SK-N-SH treated with all-trans-retinoic acid at 6 μM for 48 hours (cell line): ENCODE measurements at regions not wholly inside any gene's neighbourhood (a gene's known extent, or its start where the extent isn't known, plus 50 kb on each side); places are given as distances from the start of the nearest gene placed in this dataset.
"Not testable (repeated sequence)": the region's sequence is repeated elsewhere in the genome, so short reads cannot be mapped to it uniquely, and the experiment has no call there.

Source experiments
- ATAC-seq: fragments of 200-7000 bp; cut with Tn5 transposase; 3 replicates; pipeline ENCODE4 v1.9.1; 2020; ENCODE audit warnings: mild to moderate bottlenecking, moderate library complexity
- ARNTL ChIP-seq: fragments of 450-650 bp; formaldehyde crosslinking; IDR thresholded peaks from 2 replicates; pipeline ENCODE4 v1.5.0; 2020; ENCODE audit warnings: low read depth, mild to moderate bottlenecking, moderate library complexity, borderline replicate concordance
- BACH2 ChIP-seq: fragments of 250-450 bp; sonication (Bioruptor Pico); IDR thresholded peaks from 2 replicates; pipeline ENCODE4 v1.9.0; 2021; ENCODE audit warnings: mild to moderate bottlenecking, borderline replicate concordance
- CSDC2 ChIP-seq: fragments of 250-450 bp; sonication (Bioruptor Pico); IDR thresholded peaks from 2 replicates; pipeline ENCODE4 v1.5.0; 2020; ENCODE audit warnings: mild to moderate bottlenecking, moderate library complexity
- CSRNP3 ChIP-seq: fragments of 250-450 bp; sonication (Bioruptor Pico); IDR thresholded peaks from 2 replicates; pipeline ENCODE4 v1.5.1; 2021; ENCODE audit warnings: mild to moderate bottlenecking, moderate library complexity
- ESRRG ChIP-seq: fragments of 250-450 bp; sonication (Bioruptor Pico); IDR thresholded peaks from 2 replicates; pipeline ENCODE4 v1.6.1; 2021; ENCODE audit warnings: mild to moderate bottlenecking
- GLIS3 ChIP-seq: fragments of 250-450 bp; sonication (Bioruptor Pico); IDR thresholded peaks from 2 replicates; pipeline ENCODE4 v1.5.0; 2020; ENCODE audit warnings: mild to moderate bottlenecking, moderate library complexity
- ISL1 ChIP-seq: fragments of 250-450 bp; sonication (Bioruptor Pico); IDR thresholded peaks from 2 replicates; pipeline ENCODE4 v2.1.2; 2022; ENCODE audit warnings: mild to moderate bottlenecking, moderate library complexity
- OSR1 ChIP-seq: fragments of 250-450 bp; sonication (Bioruptor Pico); IDR thresholded peaks from 2 replicates; pipeline ENCODE4 v1.8.0; 2022; ENCODE audit warnings: moderate library complexity, mild to moderate bottlenecking, inconsistent platforms
- PPARA ChIP-seq: fragments of 250-450 bp; sonication (Bioruptor Pico); IDR thresholded peaks from 2 replicates; pipeline ENCODE4 v1.5.0; 2020; ENCODE audit warnings: mild to moderate bottlenecking, borderline replicate concordance
- RARB ChIP-seq: fragments of 250-450 bp; sonication (Bioruptor Pico); IDR thresholded peaks from 2 replicates; pipeline ENCODE4 v1.8.0; 2021; ENCODE audit warnings: mild to moderate bottlenecking, moderate library complexity
- SNAI2 ChIP-seq: fragments of 250-450 bp; sonication (Bioruptor Pico); IDR thresholded peaks from 2 replicates; pipeline ENCODE4 v1.5.0; 2020; ENCODE audit warnings: mild to moderate bottlenecking, moderate library complexity
- TCF4 ChIP-seq: fragments of 250-450 bp; sonication (Bioruptor Pico); IDR thresholded peaks from 2 replicates; pipeline ENCODE4 v1.8.0; 2021; ENCODE audit warnings: mild to moderate bottlenecking, moderate library complexity, borderline replicate concordance
- TOX ChIP-seq: fragments of 250-450 bp; sonication (Bioruptor Pico); IDR thresholded peaks from 2 replicates; pipeline ENCODE4 v1.8.0; 2021; ENCODE audit warnings: mild to moderate bottlenecking, moderate library complexity, borderline replicate concordance
- ZC3H10 ChIP-seq: fragments of 250-450 bp; sonication (Bioruptor Pico); IDR thresholded peaks from 2 replicates; pipeline ENCODE4 v1.5.1; 2021; ENCODE audit warnings: mild to moderate bottlenecking, moderate library complexity
- ZFP3 ChIP-seq: fragments of 250-450 bp; sonication (Bioruptor Pico); IDR thresholded peaks from 2 replicates; pipeline ENCODE4 v1.5.0; 2020; ENCODE audit warnings: mild to moderate bottlenecking, moderate library complexity
- ZFP30 ChIP-seq: fragments of 450-650 bp; formaldehyde crosslinking; IDR thresholded peaks from 2 replicates; pipeline ENCODE4 v1.5.0; 2022; ENCODE audit warnings: mild to moderate bottlenecking, moderate library complexity
- ZNF565 ChIP-seq: fragments of 450-650 bp; formaldehyde crosslinking; conservative IDR thresholded peaks from 2 replicates; pipeline ENCODE4 v1.5.0; 2020; ENCODE audit warnings: low read depth, mild to moderate bottlenecking, moderate library complexity
- ZNF70 ChIP-seq: fragments of 450-650 bp; formaldehyde crosslinking; IDR thresholded peaks from 2 replicates; pipeline ENCODE4 v1.5.0; 2020; ENCODE audit warnings: mild to moderate bottlenecking, moderate library complexity
- ZNF8 ChIP-seq: fragments of 450-650 bp; formaldehyde crosslinking; IDR thresholded peaks from 2 replicates; pipeline ENCODE4 v1.5.0; 2020; ENCODE audit warnings: mild to moderate bottlenecking, moderate library complexity
- TF ChIP-seq, protein P1 (sequence below): fragments of 250-450 bp; sonication (Bioruptor Pico); IDR thresholded peaks from 2 replicates; pipeline ENCODE4 v1.8.0; 2021; ENCODE audit warnings: low read depth, mild to moderate bottlenecking, moderate library complexity, borderline replicate concordance

DNA sequence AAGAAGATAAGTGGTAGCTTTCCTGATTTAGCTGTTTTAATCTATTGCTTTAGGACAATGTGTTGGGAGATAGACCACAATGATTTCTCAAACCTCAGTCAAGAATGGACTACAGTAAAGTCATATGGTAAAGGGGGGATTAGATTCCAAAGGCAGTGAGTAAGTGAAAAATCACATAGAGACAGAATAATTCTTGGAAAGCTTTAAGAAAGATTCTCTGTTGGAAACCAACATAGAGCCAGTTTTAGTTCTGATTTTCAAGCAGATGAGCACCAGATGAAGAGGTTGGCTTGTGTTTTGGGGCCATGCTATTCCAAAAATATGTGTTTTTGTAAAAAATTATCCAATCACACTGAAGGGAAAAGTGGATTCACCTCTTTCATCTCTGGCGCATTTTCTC is 256.8 kb upstream of the RPS23 start:
- TF ChIP-seq ZNF70 (CRISPR knock-in tag) = no peak
- no peak for TF ChIP-seq CSRNP3 (CRISPR knock-in tag)
- TF ChIP-seq TOX (CRISPR knock-in tag) = no peak
- TF ChIP-seq RARB (CRISPR knock-in tag) = no peak
- TF ChIP-seq PPARA (CRISPR knock-in tag) = no peak
- no peak for TF ChIP-seq CSDC2 (CRISPR knock-in tag)
- no peak for TF ChIP-seq TCF4 (CRISPR knock-in tag)
- no peak for TF ChIP-seq ISL1 (CRISPR knock-in tag)
- no peak for TF ChIP-seq ZNF8
- TF ChIP-seq BACH2 (CRISPR knock-in tag) = no peak
- no peak for TF ChIP-seq ZFP3
- TF ChIP-seq, all 23 proteins: peak for 0
- no peak for ATAC-seq

DNA sequence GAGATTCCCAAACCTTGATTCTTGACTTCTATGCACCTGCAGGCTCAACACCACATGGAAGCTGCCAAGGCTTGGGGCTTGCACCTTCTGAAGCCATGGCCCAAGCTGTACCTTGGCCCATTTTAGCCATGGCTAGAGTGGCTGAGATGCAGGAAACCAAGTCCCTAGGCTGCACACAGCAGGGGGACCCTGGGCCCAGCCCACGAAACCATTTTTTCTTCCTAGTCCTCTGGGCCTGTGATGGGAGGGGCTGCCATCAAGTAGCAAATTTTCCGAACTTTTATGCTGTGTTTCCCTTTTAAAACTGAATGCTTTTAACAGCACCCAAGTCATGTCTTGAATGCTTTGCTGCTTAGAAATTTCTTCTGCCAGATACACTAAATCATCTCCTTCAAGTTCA is 253.9 kb upstream of the RPS23 start:
- ATAC-seq = not testable (repeated sequence)

- TF ChIP-seq ZNF565 (CRISPR knock-in tag) (no peak), CSDC2 (CRISPR knock-in tag) (no peak), ZC3H10 (no peak), ESRRG (CRISPR knock-in tag) (no peak), RARB (CRISPR knock-in tag) (no peak), TCF4 (CRISPR knock-in tag) (no peak), GLIS3 (CRISPR knock-in tag) (no peak), BACH2 (CRISPR knock-in tag) (no peak), ARNTL (CRISPR knock-in tag) (no peak), ZFP3 (no peak)
- no peak for ATAC-seq
These were observed 248.4 kb upstream of the RPS23 start for GRCh38 chr5:82526540-82526939.

DNA sequence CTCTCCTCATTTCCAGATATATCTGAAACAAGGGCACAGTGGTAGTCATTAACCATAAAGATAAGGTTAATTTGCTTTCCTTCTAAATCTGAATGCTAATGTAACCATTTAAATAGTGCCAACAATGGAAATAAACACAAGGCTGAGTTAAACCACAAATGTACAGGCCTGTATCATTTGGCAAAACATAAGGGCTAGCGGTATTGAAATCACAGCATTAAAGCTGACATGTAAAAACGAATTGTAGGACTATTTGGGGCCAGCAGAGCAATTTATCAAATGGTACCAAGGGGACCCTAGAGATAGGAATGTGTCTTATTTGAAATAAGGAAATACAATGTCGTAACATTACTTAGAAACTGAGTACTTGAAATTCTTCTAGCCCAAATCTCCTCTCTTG is 247.5 kb upstream of the RPS23 start:
- ATAC-seq = no peak

GRCh38 chr5:82523633-82524032 is 245.5 kb upstream of the RPS23 start:
- no peak for ATAC-seq
- TF ChIP-seq ZNF70 (CRISPR knock-in tag) (no peak), OSR1 (CRISPR knock-in tag) (no peak), ZFP30 (no peak), TCF4 (CRISPR knock-in tag) (no peak), ZNF565 (CRISPR knock-in tag) (no peak)

More for the DNA sequence above, 247.5 kb upstream of the RPS23 start:
- TF ChIP-seq TCF4 (CRISPR knock-in tag) (no peak), ZNF70 (CRISPR knock-in tag) (no peak), CSDC2 (CRISPR knock-in tag) (no peak), BACH2 (CRISPR knock-in tag) (no peak), SNAI2 (no peak), RARB (CRISPR knock-in tag) (no peak)

GRCh38 chr5:82522897-82523296 is 244.7 kb upstream of the RPS23 start:
- no peak for ATAC-seq
- TF ChIP-seq RARB (CRISPR knock-in tag) = no peak
- no peak for TF ChIP-seq TOX (CRISPR knock-in tag)
- no peak for TF ChIP-seq ZNF70 (CRISPR knock-in tag)
- no peak for TF ChIP-seq BACH2 (CRISPR knock-in tag)
- TF ChIP-seq ZFP30 = no peak
- TF ChIP-seq ESRRG (CRISPR knock-in tag) = no peak
- TF ChIP-seq TCF4 (CRISPR knock-in tag) = no peak
- TF ChIP-seq, protein P1, sequence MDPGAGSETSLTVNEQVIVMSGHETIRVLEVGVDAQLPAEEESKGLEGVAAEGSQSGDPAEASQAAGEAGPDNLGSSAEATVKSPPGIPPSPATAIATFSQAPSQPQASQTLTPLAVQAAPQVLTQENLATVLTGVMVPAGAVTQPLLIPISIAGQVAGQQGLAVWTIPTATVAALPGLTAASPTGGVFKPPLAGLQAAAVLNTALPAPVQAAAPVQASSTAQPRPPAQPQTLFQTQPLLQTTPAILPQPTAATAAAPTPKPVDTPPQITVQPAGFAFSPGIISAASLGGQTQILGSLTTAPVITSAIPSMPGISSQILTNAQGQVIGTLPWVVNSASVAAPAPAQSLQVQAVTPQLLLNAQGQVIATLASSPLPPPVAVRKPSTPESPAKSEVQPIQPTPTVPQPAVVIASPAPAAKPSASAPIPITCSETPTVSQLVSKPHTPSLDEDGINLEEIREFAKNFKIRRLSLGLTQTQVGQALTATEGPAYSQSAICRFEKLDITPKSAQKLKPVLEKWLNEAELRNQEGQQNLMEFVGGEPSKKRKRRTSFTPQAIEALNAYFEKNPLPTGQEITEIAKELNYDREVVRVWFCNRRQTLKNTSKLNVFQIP = no peak
- no peak for TF ChIP-seq CSRNP3 (CRISPR knock-in tag)
